C4-2B (cell line): ENCODE measurements at regions not wholly inside any gene's neighbourhood (a gene's known extent, or its start where the extent isn't known, plus 50 kb on each side); places are given as distances from the start of the nearest gene placed in this dataset.

Experiments used
- H3K27ac ChIP-seq: fragments of 450-650 bp; 2 replicates; pipeline ENCODE4 v1.5.1; 2017
- ZFX ChIP-seq: fragments of 450-650 bp; IDR thresholded peaks from 2 replicates; pipeline ENCODE4 v1.6.1; 2017
- TF ChIP-seq, protein P1 (sequence below): fragments of 450-650 bp; conservative IDR thresholded peaks from 2 replicates; pipeline ENCODE4 v1.5.1; 2017; ENCODE audit warnings: mild to moderate bottlenecking

DNA sequence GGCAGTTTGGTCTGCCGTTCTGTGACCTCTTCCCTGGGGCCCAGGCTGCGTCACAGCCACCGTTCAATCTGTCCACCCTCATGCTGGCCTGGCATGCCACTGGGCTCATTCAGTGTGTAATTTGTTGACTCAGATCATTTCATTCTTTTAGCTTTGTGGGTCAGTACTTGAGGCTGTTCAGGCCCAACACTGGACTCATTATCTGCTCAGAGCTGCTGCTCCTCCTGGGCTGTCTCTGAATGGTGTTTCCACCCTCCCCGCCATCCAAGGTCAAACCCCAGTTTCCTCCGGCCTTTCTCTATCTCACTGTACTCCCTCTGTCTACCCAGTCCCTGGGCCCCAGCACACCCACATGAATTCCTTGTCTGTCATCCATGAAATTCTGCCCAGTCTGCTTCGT is 152.4 kb upstream of the NCK2 start:
- no peak overlapping the region for H3K27ac ChIP-seq
- no peak for TF ChIP-seq ZFX
- TF ChIP-seq, protein P1, sequence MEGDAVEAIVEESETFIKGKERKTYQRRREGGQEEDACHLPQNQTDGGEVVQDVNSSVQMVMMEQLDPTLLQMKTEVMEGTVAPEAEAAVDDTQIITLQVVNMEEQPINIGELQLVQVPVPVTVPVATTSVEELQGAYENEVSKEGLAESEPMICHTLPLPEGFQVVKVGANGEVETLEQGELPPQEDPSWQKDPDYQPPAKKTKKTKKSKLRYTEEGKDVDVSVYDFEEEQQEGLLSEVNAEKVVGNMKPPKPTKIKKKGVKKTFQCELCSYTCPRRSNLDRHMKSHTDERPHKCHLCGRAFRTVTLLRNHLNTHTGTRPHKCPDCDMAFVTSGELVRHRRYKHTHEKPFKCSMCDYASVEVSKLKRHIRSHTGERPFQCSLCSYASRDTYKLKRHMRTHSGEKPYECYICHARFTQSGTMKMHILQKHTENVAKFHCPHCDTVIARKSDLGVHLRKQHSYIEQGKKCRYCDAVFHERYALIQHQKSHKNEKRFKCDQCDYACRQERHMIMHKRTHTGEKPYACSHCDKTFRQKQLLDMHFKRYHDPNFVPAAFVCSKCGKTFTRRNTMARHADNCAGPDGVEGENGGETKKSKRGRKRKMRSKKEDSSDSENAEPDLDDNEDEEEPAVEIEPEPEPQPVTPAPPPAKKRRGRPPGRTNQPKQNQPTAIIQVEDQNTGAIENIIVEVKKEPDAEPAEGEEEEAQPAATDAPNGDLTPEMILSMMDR: no peak

DNA sequence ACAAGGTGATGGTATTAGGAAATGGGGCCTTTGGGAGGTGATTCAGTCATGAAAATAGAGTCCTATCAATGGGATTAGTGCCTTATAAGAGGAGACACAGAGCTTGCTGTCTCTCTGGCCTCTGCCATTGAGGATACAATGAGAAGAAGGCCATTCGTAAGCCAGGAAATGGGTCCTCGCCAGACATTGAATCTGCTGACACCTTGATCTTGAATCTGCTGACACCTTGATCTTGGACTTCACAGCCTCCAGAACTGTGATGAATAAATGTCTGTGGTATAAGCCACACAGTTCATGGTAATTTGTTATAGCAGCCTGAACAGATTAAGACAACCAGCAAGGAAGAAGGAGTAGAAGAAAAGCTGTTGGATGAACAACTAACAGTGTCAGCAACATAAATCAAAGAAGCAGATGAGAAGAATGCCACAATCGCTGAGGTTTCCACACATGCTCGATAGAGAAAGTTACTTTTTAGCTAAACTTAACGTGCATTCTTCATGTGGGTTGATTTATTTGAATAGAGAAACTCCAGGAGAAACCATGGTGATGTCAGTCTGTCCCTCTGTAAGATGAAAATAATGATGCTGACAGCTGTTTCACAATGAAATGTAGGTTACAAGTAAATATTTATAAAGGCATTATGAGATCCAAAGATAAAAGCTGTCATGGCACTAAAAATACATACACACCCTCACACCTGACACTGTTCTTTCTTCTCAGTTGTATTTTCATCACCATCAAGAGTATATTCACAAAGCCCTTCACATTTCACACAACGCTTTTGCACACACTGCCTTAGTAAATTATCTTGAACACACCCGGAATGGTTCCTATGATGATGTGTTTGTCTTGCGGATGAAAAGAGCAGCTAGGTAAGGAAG is 153.7 kb upstream of the NCK2 start:
- H3K27ac ChIP-seq: no peak overlapping the region
- TF ChIP-seq, protein P1: no peak
- TF ChIP-seq ZFX: no peak

DNA sequence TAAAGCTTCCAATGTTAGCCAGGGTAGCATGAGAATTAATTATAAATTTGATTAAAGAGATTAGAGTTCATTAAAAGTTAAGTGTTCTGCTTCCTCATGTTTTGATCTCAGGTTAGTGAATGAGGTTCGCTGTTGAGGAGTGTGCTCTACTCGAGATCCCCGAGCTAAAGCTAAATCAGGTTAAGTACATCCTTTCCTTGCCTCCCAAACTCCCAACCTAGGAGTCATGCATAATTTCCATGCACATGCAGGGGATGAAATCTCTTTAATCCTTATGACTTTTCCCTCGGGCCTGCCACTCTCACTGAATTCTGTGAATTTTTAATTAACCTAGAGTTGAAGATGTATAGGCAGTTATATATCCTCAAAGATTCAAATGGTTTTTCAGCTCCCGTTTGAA is 156.1 kb upstream of the NCK2 start:
- H3K27ac ChIP-seq: no peak overlapping the region
- no peak for TF ChIP-seq ZFX
- TF ChIP-seq, protein P1: no peak

DNA sequence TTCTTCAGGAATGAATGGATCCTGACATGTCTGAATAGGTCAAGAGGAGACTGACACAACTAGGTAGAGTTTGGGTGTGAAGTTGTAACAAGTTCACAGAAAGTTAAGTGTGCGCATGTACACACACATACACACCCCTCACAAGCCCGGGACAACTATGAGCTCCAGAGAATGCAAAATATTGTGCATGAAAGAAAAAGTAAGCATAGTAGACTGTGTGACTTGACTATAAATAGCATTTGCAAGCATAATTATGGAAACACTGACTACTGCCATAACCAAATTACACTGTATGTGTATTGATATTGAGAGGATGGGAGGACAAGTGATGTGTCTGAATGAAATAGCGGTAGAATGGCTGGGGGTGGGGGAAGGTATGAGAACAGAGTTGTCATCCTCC is 157.1 kb upstream of the NCK2 start:
- no peak for TF ChIP-seq ZFX
- TF ChIP-seq, protein P1: no peak
- H3K27ac ChIP-seq: no peak overlapping the region

DNA sequence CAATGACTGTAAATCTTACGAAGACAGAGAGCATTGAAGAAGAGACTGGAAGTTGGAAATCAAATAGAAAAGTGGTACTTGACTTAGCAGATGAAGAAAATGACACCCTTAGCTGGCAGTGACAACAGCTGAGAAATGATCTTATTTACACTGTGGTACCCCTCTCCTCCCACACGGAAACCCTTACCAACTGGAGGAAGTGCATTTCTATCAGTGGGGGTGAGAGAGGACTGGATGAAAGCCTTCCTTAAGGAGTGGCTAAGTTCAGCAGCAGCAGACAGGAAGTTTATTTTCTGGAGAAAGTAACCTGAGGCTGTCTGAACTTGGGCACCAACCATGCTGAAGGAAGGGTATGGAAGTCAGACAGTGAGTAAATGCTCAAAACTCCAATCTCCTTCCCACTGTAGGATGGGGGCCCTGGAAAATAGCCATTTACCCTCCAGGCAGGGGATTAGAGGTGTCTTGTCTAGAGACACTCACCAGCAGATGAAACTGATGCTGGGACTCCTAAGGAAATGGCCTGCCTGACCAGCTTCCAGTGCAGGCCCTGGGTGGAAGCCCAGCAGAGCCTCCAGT is 160.2 kb upstream of the NCK2 start:
- no peak overlapping the region for H3K27ac ChIP-seq
- TF ChIP-seq, protein P1: no peak
- TF ChIP-seq ZFX: no peak

DNA sequence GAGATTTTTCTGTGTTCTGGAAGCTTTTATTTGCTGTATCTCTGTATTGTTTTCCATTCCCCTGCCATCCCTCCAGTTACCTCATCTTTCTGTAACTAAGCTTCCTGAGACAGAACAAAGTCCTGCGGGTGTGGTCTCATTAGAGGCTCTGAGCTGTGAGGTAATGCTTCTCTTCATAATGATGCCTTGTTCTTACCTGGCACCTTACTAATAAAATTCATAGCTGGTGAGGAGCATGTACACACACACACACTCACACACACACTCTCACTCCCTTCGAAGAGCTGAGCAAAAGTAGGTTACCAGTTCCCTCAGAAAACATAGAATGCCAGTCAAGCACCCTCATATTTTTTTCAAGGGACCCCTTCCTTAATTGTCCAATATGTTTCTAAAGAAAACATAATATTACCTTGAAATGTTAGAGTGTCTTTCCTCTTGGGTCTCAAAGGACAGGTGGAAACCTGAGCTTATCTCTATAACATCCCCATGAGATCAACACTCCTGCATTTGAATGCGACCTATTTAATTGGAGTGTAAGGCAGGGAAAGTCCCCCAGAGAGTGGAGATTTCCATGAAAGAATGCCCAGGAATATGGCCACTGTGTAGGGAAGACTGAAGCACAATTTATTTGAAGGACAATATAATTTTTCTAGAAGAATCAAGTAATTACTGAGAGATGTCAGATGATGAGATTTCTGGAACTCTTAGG is 161.6 kb upstream of the NCK2 start:
- no peak overlapping the region for H3K27ac ChIP-seq
- no peak for TF ChIP-seq ZFX
- TF ChIP-seq, protein P1: no peak

DNA sequence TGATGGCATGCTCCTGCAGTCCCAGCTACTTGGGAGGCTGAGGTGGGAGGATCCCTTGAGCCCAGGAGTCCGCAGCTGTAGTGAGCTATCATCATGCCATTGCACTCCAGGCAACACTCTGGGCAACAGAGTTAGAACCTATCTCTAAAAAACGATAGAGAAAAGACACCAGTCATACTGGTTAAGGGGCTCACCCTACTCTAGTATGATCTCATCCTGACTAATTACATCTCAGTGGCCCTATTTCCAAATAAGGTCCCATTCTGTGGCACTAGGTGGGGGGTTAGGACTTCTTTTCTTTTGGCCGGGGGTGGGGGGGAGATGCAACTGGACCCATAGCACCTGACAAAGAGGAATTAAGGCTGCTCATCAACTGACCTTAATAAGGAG is 163.2 kb upstream of the NCK2 start:
- no peak overlapping the region for H3K27ac ChIP-seq
- TF ChIP-seq ZFX: no peak
- TF ChIP-seq, protein P1: no peak
